HG03025 (cell line): ENCODE measurements at regions not wholly inside any gene's neighbourhood (a gene's known extent, or its start where the extent isn't known, plus 50 kb on each side); places are given as distances from the start of the nearest gene placed in this dataset.
"Not testable (repeated sequence)": the region's sequence is repeated elsewhere in the genome, so short reads cannot be mapped to it uniquely, and the experiment has no call there.

Experiments
- ATAC-seq: cut with Tn5 transposase; IDR thresholded peaks from one replicate; pipeline ENCODE4 v1.9.1; 2021; ENCODE audit warnings: mild to moderate bottlenecking, moderate library complexity; ENCODE audit not compliant: unreplicated experiment, low FRiP score

- not testable (repeated sequence) for ATAC-seq
These were observed 63.3 kb upstream of the FRG2B start for GRCh38 chr10:133689897-133690296.

GRCh38 chr10:133688441-133688912 is 61.9 kb upstream of the FRG2B start:
- ATAC-seq: peak; percentile 16

GRCh38 chr10:133687689-133688440 is 61.3 kb upstream of the FRG2B start:
- ATAC-seq: peak; percentile 45

- not testable (repeated sequence) for ATAC-seq
These were observed 60.4 kb upstream of the FRG2B start for GRCh38 chr10:133686992-133687391.
